BLaER1 treated with 17β-estradiol and CSF1 and Interleukin-3, amounts not matched to agents 10 nM and 100 nM (cell line): ENCODE measurements at regions not wholly inside any gene's neighbourhood (a gene's known extent, or its start where the extent isn't known, plus 50 kb on each side); places are given as distances from the start of the nearest gene placed in this dataset.

Experiments used
- H3K27ac ChIP-seq, 11 experiments: shearing (Covaris generic); formaldehyde crosslinking; 2 replicates each; pipeline ENCODE4 v1.8.1; 2022
- H3K27me3 ChIP-seq, 11 experiments: shearing (Covaris generic); formaldehyde crosslinking; 2 replicates each; pipeline ENCODE4 v1.8.1; 2022
- H3K36me3 ChIP-seq, 11 experiments: shearing (Covaris generic); formaldehyde crosslinking; 2 replicates each; pipeline ENCODE4 v1.8.1; 2022
- H3K4me1 ChIP-seq, 10 experiments: shearing (Covaris generic); formaldehyde crosslinking; 2 replicates each; pipeline ENCODE4 v1.8.1; 2022
- H3K4me2 ChIP-seq, 11 experiments: shearing (Covaris generic); formaldehyde crosslinking; 2 replicates each; pipeline ENCODE4 v1.8.1; 2022
- H3K4me3 ChIP-seq, 10 experiments: shearing (Covaris generic); formaldehyde crosslinking; 2 replicates each; pipeline ENCODE4 v1.8.1; 2022
- H3K9ac ChIP-seq, 11 experiments: shearing (Covaris generic); formaldehyde crosslinking; 2 replicates each; pipeline ENCODE4 v1.8.1; 2022
- H3K9me3 ChIP-seq, 11 experiments: shearing (Covaris generic); formaldehyde crosslinking; replicated peaks in 1 of 11; 2 replicates each; pipeline ENCODE4 v1.8.1; 2022
- H4K20me1 ChIP-seq, 11 experiments: shearing (Covaris generic); formaldehyde crosslinking; 2 replicates each; pipeline ENCODE4 v1.8.1; 2022
- Cebpa-rat ChIP-seq, 11 experiments: shearing (Covaris generic); IDR thresholded peaks; 2 replicates each; pipeline ENCODE4 v1.8.1; 2022

GRCh38 chr7:370775-371118 lies 80.8 kb downstream of the FOXL3 start:
- H3K4me1 ChIP-seq = peaks cover 54 to 93% (median 90%) of the 10 kb centered on the region in 10 experiments
- no peak overlapping the region for H3K9ac ChIP-seq
- H3K36me3 ChIP-seq = no peaks in the 10 kb centered on the region

GRCh38 chr7:371119-371778 lies 81.3 kb downstream of the FOXL3 start:
- Histone ChIP-seq H3K4me3 (no peak overlapping the region), H3K9me3 (no peaks in the 10 kb centered on the region), H3K4me1 (peaks cover 53 to 93% (median 90%) of the 10 kb centered on the region in 10 experiments), H4K20me1 (peaks cover 0 to 38% (median 0%) of the 10 kb centered on the region in 11 experiments; a peak in 4 of 22 replicates), H3K4me2 (peak overlapping the region in 8 of 11 experiments; percentile 74 to 90 (median 85); a peak in 12 of 22 replicates), H3K27ac (peak overlapping the region in 1 of 11 experiments; percentile 10; a peak in 1 of 22 replicates), H3K9ac (no peak overlapping the region; a peak in 1 of 22 replicates), H3K27me3 (peaks cover under 1 to 71% (median 14%) of the 10 kb centered on the region in 11 experiments; a peak in 20 of 22 replicates), H3K36me3 (no peaks in the 10 kb centered on the region)
- TF ChIP-seq Cebpa-rat (IDR thresholded peaks at IDR 0.05) = no peak

More at GRCh38 chr7:370775-371118, 80.8 kb downstream of the FOXL3 start:
- no peak for TF ChIP-seq Cebpa-rat (IDR thresholded peaks at IDR 0.05)
- H4K20me1 ChIP-seq = peaks cover 0 to 38% (median 0%) of the 10 kb centered on the region in 11 experiments; a peak in 4 of 22 replicates
- peaks cover 0 to 66% (median 9%) of the 10 kb centered on the region in 11 experiments; a peak in 15 of 22 replicates for H3K27me3 ChIP-seq
- H3K9me3 ChIP-seq = no peaks in the 10 kb centered on the region
- no peak overlapping the region for H3K4me3 ChIP-seq
- H3K27ac ChIP-seq = no peak overlapping the region
- H3K4me2 ChIP-seq = no peak overlapping the region

GRCh38 chr7:371779-372545 lies 82.0 kb downstream of the FOXL3 start:
- H3K27ac ChIP-seq = peak overlapping the region in 3 of 11 experiments; percentile 40 to 52 (median 46); a peak in 6 of 22 replicates
- H4K20me1 ChIP-seq = peaks cover 0 to 38% (median 0%) of the 10 kb centered on the region in 11 experiments; a peak in 4 of 22 replicates
- no peak overlapping the region for H3K4me3 ChIP-seq
- TF ChIP-seq Cebpa-rat (IDR thresholded peaks at IDR 0.05) = no peak
- no peaks in the 10 kb centered on the region for H3K36me3 ChIP-seq
- peak overlapping the region in 10 of 11 experiments; percentile 48 to 90 (median 84); a peak in 18 of 22 replicates for H3K4me2 ChIP-seq
- peaks cover 8 to 78% (median 21%) of the 10 kb centered on the region in 11 experiments; a peak in 20 of 22 replicates for H3K27me3 ChIP-seq
- H3K9ac ChIP-seq = peak overlapping the region in 1 of 11 experiments; percentile 42; a peak in 2 of 22 replicates
- H3K4me1 ChIP-seq = peaks cover 46 to 93% (median 90%) of the 10 kb centered on the region in 10 experiments
- H3K9me3 ChIP-seq = no peaks in the 10 kb centered on the region

- no peaks in the 10 kb centered on the region for H3K36me3 ChIP-seq
Measured at GRCh38 chr7:372546-372931, 82.6 kb downstream of the FOXL3 start.

GRCh38 chr7:372932-373791 lies 83.2 kb downstream of the FOXL3 start:
- peaks cover 34 to 92% (median 81%) of the 10 kb centered on the region in 10 experiments for H3K4me1 ChIP-seq
- H3K9ac ChIP-seq = peak overlapping the region in 8 of 11 experiments; percentile 11 to 61 (median 41); a peak in 14 of 22 replicates
- H3K4me2 ChIP-seq = peak overlapping the region; percentile 48 to 90 (median 83)
- peaks cover 8 to 73% (median 22%) of the 10 kb centered on the region in 11 experiments; a peak in 20 of 22 replicates for H3K27me3 ChIP-seq
- H3K27ac ChIP-seq = peak overlapping the region in 4 of 11 experiments; percentile 40 to 55 (median 49); a peak in 9 of 22 replicates
- H3K4me3 ChIP-seq = peak overlapping the region in 3 of 10 experiments; percentile 6 to 23 (median 17); a peak in 4 of 20 replicates
- TF ChIP-seq Cebpa-rat (IDR thresholded peaks at IDR 0.05) = no peak
- H4K20me1 ChIP-seq = peaks cover 0 to 38% (median 0%) of the 10 kb centered on the region in 11 experiments; a peak in 4 of 22 replicates
- H3K36me3 ChIP-seq = no peaks in the 10 kb centered on the region
- H3K9me3 ChIP-seq = no peaks in the 10 kb centered on the region

More at GRCh38 chr7:372546-372931, 82.6 kb downstream of the FOXL3 start:
- H3K9ac ChIP-seq = peak overlapping the region in 6 of 11 experiments; percentile 17 to 61 (median 43); a peak in 12 of 22 replicates
- peak overlapping the region; percentile 48 to 90 (median 83) for H3K4me2 ChIP-seq
- H4K20me1 ChIP-seq = peaks cover 0 to 38% (median 0%) of the 10 kb centered on the region in 11 experiments; a peak in 4 of 22 replicates
- peak overlapping the region in 2 of 10 experiments; percentile 17 to 23; a peak in 1 of 20 replicates for H3K4me3 ChIP-seq
- H3K4me1 ChIP-seq = peaks cover 40 to 92% (median 86%) of the 10 kb centered on the region in 10 experiments
- no peaks in the 10 kb centered on the region for H3K9me3 ChIP-seq
- peak overlapping the region in 4 of 11 experiments; percentile 40 to 55 (median 49); a peak in 9 of 22 replicates for H3K27ac ChIP-seq
- H3K27me3 ChIP-seq = peaks cover 8 to 74% (median 22%) of the 10 kb centered on the region in 11 experiments; a peak in 20 of 22 replicates
- no peak for TF ChIP-seq Cebpa-rat (IDR thresholded peaks at IDR 0.05)

GRCh38 chr7:373818-374705 lies 84.1 kb downstream of the FOXL3 start:
- Histone ChIP-seq H3K4me2 (peak overlapping the region; percentile 48 to 99 (median 83); a peak in 20 of 22 replicates), H3K9ac (peak overlapping the region in 3 of 11 experiments; percentile 37 to 57 (median 42); a peak in 6 of 22 replicates), H4K20me1 (peaks cover 0 to 38% (median 0%) of the 10 kb centered on the region in 11 experiments; a peak in 4 of 22 replicates), H3K4me1 (peaks cover 31 to 92% (median 81%) of the 10 kb centered on the region in 10 experiments), H3K36me3 (no peaks in the 10 kb centered on the region), H3K4me3 (peak overlapping the region in 1 of 10 experiments; percentile 6; a peak in 1 of 20 replicates), H3K27ac (no peak overlapping the region; a peak in 1 of 22 replicates), H3K27me3 (peaks cover 8 to 73% (median 17%) of the 10 kb centered on the region in 11 experiments; a peak in 20 of 22 replicates), H3K9me3 (no peaks in the 10 kb centered on the region)
- no peak for TF ChIP-seq Cebpa-rat (IDR thresholded peaks at IDR 0.05)

GRCh38 chr7:374706-375311 lies 84.8 kb downstream of the FOXL3 start:
- Histone ChIP-seq H4K20me1 (peaks cover 0 to 32% (median 0%) of the 10 kb centered on the region in 11 experiments; a peak in 4 of 22 replicates), H3K4me2 (peak overlapping the region in 9 of 11 experiments; percentile 39 to 99 (median 77); a peak in 17 of 22 replicates), H3K9me3 (no peaks in the 10 kb centered on the region), H3K4me1 (peaks cover 32 to 92% (median 81%) of the 10 kb centered on the region in 10 experiments), H3K27me3 (peaks cover 8 to 75% (median 17%) of the 10 kb centered on the region in 11 experiments; a peak in 20 of 22 replicates), H3K9ac (peak overlapping the region in 2 of 11 experiments; percentile 29; a peak in 3 of 22 replicates), H3K27ac (no peak overlapping the region), H3K36me3 (no peaks in the 10 kb centered on the region), H3K4me3 (no peak overlapping the region)
- no peak for TF ChIP-seq Cebpa-rat (IDR thresholded peaks at IDR 0.05)
